ENCODE measurements at regions not wholly inside any gene's neighbourhood (a gene's known extent, or its start where the extent isn't known, plus 50 kb on each side); places are given as distances from the start of the nearest gene placed in this dataset.

- no peak for TF ChIP-seq CTCF (IDR thresholded peaks at IDR 0.05)
- no peak for TF ChIP-seq EZH2phosphoT487 (IDR thresholded peaks at IDR 0.05)
These were observed 251.5 kb upstream of the RASGEF1B start for GRCh38 chr4:81723019-81723884.

Measured in neural progenitor cell (in vitro differentiated cells).